Head of caudate nucleus (tissue), 42 donors: ENCODE measurements at regions not wholly inside any gene's neighbourhood (a gene's known extent, or its start where the extent isn't known, plus 50 kb on each side); places are given as distances from the start of the nearest gene placed in this dataset.
"Not testable (repeated sequence)": the region's sequence is repeated elsewhere in the genome, so short reads cannot be mapped to it uniquely, and the experiment has no call there.

Experiments
- DNase-seq, 42 donors: peaks; one replicate each; pipeline versions ENCODE4 v3.0.0 to v3.0.0-alpha.2; 2020 to 2021; ENCODE audit warnings: mixed read lengths in 7 of 42
- intact Hi-C: fragments of 100-400 bp; cut with DNase I; formaldehyde crosslinking; loops from one replicate; pipeline ENCODE4 v1.15.0; 2022

DNA sequence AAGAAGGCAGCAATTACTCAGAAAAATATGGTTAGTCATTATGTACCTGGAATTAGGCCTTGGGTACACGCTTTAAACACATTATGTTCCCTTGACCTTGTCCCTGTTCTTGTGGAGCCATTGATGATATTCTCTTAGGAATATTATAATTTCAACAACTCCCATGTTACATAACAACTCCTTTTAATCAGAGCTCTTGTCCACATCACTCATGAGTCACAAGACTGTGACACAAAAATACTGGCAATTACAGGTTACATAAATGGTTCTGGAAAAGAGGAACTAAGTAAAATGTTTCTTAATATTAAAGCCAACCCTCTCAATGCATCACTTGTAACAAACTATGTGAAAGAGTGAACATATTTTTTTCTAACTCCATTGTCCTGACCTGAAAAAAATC is 143.8 kb upstream of the PCLO start:
- DNase-seq, result peak in 1 of 42 donors; percentile 11
- intact Hi-C loops, result no loop called here

DNA sequence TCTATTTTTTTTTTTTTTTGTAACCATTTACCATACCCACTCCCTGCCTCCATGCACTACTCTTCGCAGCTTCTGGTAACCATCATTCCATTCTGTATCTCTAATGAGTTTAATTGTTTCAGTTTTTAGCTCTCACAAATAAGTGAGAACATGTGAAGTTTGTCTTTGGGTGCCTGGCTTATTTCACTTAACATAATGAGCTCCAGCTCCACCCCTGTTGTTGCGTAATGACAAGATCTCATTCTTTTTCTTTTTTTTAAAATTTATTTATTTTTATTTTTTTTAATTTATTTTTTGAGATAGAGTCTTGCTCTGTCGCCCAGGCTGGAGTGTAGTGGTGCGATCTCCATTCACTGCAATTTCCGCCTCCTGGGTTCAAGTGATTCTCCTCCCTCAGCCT is 142.3 kb upstream of the PCLO start:
- no peak for DNase-seq
- intact Hi-C loops, result no loop called here

DNA sequence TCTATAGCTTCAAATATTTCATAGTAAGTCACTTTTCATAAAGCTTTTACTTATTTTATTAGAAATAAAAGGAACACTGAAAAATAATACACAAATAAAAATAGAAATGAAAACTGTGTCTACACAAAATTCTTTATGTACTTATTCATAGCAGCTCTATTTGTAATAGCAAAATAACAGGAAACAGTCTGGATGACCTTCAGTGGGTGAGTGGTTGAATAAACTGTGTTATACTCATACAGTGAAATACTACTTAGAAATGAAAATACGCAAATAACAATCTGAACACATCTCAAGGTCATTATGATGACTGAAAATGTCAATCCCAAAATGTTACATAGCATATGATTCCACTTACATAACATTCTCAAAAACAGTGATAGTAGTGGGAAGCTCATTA is 138.7 kb upstream of the PCLO start:
- no peak for DNase-seq
- intact Hi-C loops, result no loop called here

DNA sequence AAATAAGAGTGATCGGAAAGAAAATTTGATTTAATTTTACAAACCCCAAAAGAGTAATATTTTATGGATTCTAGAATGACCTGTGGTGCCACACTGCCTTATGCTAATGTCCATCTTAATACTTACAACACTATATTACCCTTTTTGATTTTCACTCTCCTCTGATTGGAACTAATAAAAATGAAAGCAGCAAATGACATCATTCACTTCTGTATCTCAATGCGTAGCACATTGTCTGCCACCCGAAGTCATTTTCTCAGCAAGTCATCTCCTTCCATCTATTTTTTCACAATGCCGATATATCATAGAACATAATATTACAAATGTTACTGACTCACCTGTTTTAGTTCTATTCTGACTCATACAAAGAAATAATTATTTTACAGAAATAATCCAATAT is 127.5 kb upstream of the PCLO start:
- DNase-seq, result no peak
- intact Hi-C loops, result no loop called here

DNA sequence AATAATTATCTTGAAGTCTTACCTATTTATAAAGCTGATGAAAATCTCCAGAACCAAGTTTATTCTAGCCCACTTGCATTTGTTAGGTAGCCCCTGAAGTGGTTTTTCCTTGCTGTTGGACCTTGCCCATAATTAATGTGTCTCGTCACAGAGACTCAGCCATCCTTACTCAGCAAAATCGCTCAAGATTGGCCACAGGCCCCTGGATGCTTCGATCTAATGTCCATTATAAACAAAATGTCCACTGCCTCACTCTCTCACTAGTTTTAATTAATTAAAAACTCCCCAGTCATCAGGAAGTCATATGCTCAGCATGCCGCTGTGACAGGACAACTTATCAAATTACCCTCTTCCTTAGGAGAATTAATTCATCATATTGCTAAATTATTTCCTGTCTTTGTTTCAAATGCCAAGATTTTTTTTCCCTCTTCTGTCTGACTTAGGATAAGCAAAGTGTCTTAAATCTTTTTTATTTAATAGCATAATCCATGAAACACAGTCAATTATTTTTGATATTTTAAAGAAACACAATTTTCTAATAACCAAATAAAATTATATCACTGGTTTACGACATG is 126.8 kb upstream of the PCLO start:
- no peak for DNase-seq
- intact Hi-C loops, result no loop called here

DNA sequence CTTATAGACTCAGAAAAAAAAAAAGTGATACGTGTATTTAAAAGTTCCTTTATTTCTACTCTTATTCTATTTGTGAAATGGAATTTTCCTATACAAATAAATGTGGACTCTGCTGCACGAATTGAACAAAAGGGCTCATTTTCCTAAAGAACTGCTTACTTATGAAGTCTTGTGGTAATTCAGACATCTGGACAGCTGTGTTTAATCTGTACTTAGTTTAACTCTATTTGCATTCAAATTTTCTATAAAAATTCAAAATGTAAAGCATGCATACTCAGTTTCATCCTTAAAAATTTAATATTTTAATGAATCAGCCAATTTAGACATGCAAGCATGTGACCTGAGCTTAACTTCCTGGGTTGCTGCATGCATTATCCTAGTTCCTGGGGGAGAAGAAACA is 118.0 kb upstream of the PCLO start:
- no peak for DNase-seq
- intact Hi-C loops, result no loop called here

DNA sequence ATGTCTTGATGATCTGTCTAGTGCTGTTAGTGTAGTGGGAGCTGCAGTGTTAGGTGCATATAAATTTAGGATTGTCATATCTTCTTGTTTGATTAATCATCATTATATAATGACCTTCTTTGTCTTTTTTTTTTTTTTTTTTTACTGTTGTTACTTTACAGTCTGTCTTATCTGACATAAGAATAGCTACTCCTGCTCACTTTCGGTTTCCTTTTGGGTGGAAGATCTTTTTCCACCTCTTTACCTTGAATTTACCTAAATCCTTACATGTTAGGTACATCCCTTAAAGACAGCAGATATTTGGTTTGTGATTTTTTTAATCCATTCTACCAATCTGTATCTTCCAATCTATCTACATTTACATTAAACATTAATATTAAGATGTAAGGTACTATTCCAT is 113.6 kb upstream of the PCLO start:
- DNase-seq, result no peak
- intact Hi-C loops, result no loop called here

DNA sequence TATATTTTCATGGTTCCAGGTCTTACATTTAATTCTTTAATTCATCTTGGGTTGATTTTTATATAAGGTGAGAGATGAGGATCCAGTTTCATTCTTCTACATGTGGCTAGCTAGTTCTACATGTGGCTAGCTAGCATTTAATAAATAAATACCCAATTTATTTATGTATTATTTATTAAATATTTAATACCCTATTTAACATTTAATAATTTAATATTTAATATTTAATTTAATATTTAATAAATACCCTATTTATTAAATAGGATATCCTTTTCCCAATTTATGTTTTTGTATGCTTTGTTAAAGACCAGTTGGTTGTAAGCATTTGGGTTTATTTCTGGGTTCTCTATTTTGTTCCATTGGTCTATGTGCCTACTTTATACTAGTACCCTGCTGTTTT is 111.0 kb upstream of the PCLO start:
- intact Hi-C loops, result no loop called here
- DNase-seq, result no peak

DNA sequence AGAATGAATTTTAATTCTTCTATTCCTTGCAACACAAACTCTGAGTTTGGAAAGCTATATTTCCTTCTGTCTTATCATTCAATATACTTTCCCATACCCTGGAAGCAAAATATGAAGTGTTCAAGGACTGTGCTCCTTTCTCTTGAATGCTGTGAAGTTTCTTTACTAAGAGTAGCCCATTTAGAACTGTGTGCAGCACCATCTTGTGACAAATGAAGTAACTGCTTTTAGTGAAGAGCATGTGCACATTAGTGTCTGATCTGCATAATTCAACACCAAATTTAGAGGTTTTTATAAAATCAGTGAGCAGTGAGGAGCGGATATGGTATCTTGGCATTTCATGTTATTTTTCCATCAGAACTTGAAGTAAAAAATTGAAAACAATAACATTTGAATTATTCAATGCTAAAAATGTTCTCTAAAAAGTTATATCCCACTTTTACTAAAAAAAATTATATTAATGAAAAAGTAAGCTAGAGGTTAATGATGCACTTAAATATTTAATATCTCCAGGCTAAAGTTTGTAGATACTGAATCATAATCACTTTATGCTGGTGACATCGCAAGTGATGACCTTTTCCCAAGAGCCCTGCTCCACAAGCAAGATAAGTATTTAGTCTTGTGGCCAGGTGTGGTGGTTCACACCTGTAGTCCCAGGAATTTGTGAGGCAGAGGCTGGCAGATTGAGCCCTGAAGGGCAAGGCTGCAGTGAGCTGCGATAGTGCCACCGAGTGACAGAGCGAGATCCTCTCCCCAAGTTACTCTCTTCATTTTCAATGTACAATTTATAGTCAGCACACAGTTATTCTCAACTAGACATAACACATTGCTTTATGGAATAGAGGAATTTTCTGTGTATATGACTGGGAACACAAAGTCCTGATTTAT is 108.8 kb upstream of the PCLO start:
- peak in 8 of 42 donors; percentile 2 to 41 (median 24) for DNase-seq
- intact Hi-C loops, result no loop called here

DNA sequence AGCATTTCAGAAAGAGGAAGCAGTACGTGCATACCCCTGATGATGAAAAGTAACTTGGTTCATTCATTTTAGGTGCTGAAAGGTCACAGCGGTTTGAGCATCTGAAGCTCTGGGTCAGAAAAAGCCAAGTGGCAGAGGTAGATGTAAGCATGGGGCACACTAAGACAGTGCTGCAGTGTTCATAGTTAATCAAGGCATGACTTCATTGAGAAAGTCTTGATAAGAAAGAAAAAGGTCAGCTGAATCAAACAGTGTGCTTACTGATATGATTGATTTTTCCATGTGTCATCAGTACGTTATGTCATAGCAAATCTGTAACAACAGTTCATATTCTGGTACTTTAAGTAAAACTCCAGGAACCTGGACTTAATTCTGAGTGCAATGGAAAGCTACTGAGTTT is 107.7 kb upstream of the PCLO start:
- DNase-seq, result no peak
- intact Hi-C loops, result no loop called here

DNA sequence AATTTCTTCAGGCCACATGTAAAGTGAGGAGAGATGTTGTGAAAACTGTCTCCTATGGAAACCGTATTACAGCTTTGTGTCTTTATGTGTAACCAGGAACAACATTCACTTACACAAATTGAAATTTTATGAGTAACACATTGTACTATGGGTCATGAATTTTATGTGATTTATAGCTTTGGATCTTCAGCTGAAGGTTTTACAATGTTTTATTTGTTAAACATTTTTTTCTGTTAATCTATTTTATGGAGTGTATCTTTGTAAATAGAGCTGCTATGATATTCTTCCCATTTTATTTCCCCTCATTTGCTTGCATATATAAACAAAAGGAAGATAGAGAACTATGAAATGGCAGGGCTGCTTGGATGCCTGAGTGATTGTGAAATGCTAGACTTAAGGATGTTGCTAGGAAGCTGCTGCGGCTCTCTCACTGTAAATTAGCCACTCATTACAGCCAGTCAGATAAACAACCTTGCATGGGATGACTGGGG is 104.5 kb upstream of the PCLO start:
- DNase-seq, result no peak

DNA sequence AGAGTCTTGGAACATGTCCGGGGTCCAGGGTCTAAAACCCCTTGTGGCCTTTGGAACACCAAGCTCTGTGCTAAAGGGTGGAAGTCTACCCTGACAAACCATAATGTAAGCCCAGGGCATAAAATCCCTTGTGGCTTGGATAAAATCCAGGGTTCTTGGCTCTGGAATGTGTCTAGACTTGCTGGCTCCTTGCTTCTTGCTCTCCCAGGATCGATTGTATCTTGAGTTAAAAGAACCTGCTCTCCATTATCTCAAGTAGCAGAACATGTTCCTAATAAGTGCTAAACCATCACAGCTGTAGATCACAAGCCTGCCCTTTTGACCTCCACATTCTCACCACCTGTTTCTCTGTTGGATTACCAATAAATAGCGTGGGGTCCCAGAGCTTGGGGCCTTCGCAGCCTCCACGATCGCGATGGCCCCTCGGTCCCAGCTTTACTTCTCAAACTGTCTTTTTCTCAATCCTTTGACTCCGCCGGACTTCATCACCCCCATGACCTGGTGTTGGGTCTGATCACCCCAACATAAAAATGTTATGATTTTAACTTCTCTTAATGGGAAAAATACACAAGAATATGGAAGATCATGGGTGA is 100.9 kb upstream of the PCLO start:
- DNase-seq, intact Hi-C loops: not testable (repeated sequence)

More for the DNA sequence above, 104.5 kb upstream of the PCLO start:
- intact Hi-C loops, result no loop called here

DNA sequence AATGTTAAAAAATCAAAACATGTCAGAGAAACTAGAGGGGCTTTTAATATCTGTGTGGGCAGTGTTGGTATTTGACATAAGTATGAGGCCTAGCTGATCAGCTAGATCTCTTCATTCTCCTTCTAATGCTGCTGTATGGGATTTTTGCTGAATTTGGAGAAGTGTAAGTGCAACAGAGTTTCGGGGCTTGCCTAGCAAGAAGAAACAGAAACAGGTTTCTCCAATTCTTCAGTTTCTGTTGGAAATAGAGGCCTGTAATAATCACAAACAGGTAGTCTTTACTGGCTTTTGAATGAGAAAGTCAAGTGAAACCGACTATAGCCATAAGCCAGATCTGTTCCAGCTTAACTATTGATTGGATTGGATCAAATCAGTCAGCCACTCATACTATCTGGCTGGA is 96.4 kb upstream of the PCLO start:
- intact Hi-C loops, result no loop called here
- no peak for DNase-seq

DNA sequence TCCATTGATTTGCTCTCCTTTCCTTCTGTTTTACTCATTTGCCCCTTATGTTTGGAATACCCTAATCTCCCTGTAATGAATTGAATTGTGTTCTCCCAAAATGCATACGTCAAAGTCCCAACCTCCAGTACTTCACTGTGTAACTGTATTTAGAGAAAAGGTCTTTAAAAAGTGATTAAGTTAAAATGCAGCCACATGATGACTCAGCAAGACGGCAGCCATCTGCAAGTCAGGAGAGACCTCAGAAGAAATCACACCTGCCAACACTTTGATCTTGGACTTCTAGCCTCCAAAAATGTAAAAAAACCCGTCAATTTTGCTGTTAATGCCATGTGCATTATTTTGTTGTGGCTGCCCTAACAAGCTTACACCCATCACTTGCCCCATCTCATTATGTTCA is 85.3 kb upstream of the PCLO start:
- no peak for DNase-seq
- intact Hi-C loops, result no loop called here

DNA sequence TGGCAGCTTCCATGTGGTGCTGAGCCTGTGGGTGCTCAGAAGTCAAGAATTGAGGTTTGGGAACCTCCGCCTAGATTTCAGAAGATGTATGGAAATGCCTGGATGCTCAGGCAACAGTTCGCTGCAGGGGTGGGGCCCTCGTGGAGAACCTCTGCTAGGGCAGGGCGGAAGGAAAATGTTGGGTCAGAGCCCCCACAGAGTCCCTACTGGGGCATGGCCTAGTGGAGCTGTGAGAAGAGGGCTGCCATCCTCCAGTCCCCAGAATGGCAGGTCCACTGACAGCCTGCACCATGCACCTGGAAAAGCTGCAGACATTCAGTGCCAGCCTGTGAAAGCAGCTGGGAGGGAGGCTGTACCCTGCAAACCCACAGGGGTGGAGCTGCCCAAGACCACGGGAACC is 56.5 kb upstream of the PCLO start:
- intact Hi-C loops, DNase-seq: not testable (repeated sequence)

DNA sequence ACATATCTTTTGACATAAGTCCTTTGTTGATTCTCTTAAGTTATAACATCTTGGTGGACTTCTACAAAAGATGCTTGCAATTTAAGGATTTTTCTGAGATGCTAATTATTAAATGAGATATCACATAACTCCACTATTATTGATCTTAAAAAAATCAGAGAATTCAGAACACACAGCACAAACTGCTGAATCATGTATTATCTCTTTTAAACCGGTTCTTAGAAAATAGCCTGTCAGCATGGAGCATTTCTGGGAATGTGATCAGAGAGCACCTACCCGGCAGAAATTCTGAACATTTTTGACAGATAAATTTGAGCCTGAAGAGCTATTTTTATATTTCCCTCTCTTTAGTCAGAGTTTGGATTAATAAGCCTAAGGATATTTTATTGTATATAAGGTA is 50.2 kb upstream of the PCLO start:
- no peak for DNase-seq
- intact Hi-C loops, result no loop called here
